ENCODE measurements at regions not wholly inside any gene's neighbourhood (a gene's known extent, or its start where the extent isn't known, plus 50 kb on each side); places are given as distances from the start of the nearest gene placed in this dataset.
A peak's percentile ranks its signal among the peaks of the same experiment; 100 is the strongest.

- H4K8ac ChIP-seq (ENCODE audit: low read length) = no peak overlapping the region
- no peaks in the 10 kb centered on the region for H3K36me3 ChIP-seq (ENCODE audit: control insufficient read depth in 1 of 2, insufficient read depth in 2 of 2, low read depth in 1 of 2, low read length in 2 of 2)
- no peak for DNase-seq
These were observed 535.2 kb downstream of the METTL4 start for GRCh38 chr18:2036086-2036485.

GRCh38 chr18:2040279-2040678 is 531.0 kb downstream of the METTL4 start:
- no peak overlapping the region for H2BK120ac ChIP-seq (ENCODE audit: low read depth, low read length)
- H3K79me1 ChIP-seq (replicated peaks; ENCODE audit: low read length, poor library complexity, severe bottlenecking) = no peaks in the 10 kb centered on the region
- 95% methylated on average over 2 of the region's 3 CpGs for WGBS

More at GRCh38 chr18:2036086-2036485, 535.2 kb downstream of the METTL4 start:
- Histone ChIP-seq H2AK5ac (ENCODE audit: low read length, severe bottlenecking) (no peak overlapping the region), H3K79me1 (replicated peaks; ENCODE audit: low read length, poor library complexity, severe bottlenecking) (no peaks in the 10 kb centered on the region), H2BK5ac (ENCODE audit: low read depth, low read length, poor library complexity, severe bottlenecking) (no peak overlapping the region), H3K27me3 (ENCODE audit: control insufficient read depth in 1 of 2, insufficient read depth in 1 of 2, low read length in 2 of 2) (no peaks in the 10 kb centered on the region), H3K23ac (ENCODE audit: low read length in 2 of 2) (no peak overlapping the region), H3K4me3 (ENCODE audit: insufficient read depth in 1 of 2, low read depth in 1 of 2, low read length in 2 of 2) (no peak overlapping the region), H3K14ac (ENCODE audit: low read length in 2 of 2) (no peak overlapping the region), H2BK15ac (ENCODE audit: low read depth, poor library complexity, severe bottlenecking) (no peak overlapping the region), H3K18ac (ENCODE audit: low read depth in 1 of 2, low read length in 2 of 2) (no peak overlapping the region), H2AFZ (ENCODE audit: low read depth, low read length) (no peak overlapping the region), H4K91ac (ENCODE audit: low read length) (no peak overlapping the region), H3K27ac (ENCODE audit: low read length, poor library complexity, severe bottlenecking) (no peak overlapping the region), H3K4me1 (ENCODE audit: control insufficient read depth, insufficient read depth, low read depth, low read length) (no peaks in the 10 kb centered on the region), H3K4ac (ENCODE audit: low read depth in 1 of 2, low read length in 2 of 2) (no peak overlapping the region), H2BK120ac (ENCODE audit: low read depth, low read length) (no peak overlapping the region), H2BK12ac (ENCODE audit: low read length in 2 of 2) (no peak overlapping the region), H3K9me3 (ENCODE audit: control insufficient read depth, low read length) (no peaks in the 10 kb centered on the region), H3K9ac (ENCODE audit: low read length) (no peak overlapping the region), H3K4me2 (ENCODE audit: low read length, poor library complexity, severe bottlenecking) (no peak overlapping the region)
- WGBS = 100% methylated on average over 2 of the region's 3 CpGs

GRCh38 chr18:2049986-2050385 is 521.3 kb downstream of the METTL4 start:
- DNase-seq = no peak
- Histone ChIP-seq H3K27me3 (ENCODE audit: control insufficient read depth in 1 of 2, insufficient read depth in 1 of 2, low read length in 2 of 2) (no peaks in the 10 kb centered on the region), H3K79me1 (replicated peaks; ENCODE audit: low read length, poor library complexity, severe bottlenecking) (no peaks in the 10 kb centered on the region), H3K4ac (ENCODE audit: low read depth in 1 of 2, low read length in 2 of 2) (no peak overlapping the region), H2BK120ac (ENCODE audit: low read depth, low read length) (no peak overlapping the region), H3K23ac (ENCODE audit: low read length in 2 of 2) (no peak overlapping the region), H3K4me3 (ENCODE audit: insufficient read depth in 1 of 2, low read depth in 1 of 2, low read length in 2 of 2) (no peak overlapping the region), H3K9ac (ENCODE audit: low read length) (no peak overlapping the region), H3K4me1 (ENCODE audit: control insufficient read depth, insufficient read depth, low read depth, low read length) (peaks cover 7% of the 10 kb centered on the region), H2BK15ac (ENCODE audit: low read depth, poor library complexity, severe bottlenecking) (no peak overlapping the region), H2BK5ac (ENCODE audit: low read depth, low read length, poor library complexity, severe bottlenecking) (peak overlapping the region; percentile 96), H3K18ac (ENCODE audit: low read depth in 1 of 2, low read length in 2 of 2) (no peak overlapping the region), H2AFZ (ENCODE audit: low read depth, low read length) (no peak overlapping the region), H2AK5ac (ENCODE audit: low read length, severe bottlenecking) (peak overlapping the region; percentile 100), H4K91ac (ENCODE audit: low read length) (no peak overlapping the region), H3K27ac (ENCODE audit: low read length, poor library complexity, severe bottlenecking) (peak overlapping the region; percentile 99), H3K9me3 (ENCODE audit: control insufficient read depth, low read length) (peaks cover 8% of the 10 kb centered on the region), H2BK12ac (ENCODE audit: low read length in 2 of 2) (no peak overlapping the region), H4K8ac (ENCODE audit: low read length) (no peak overlapping the region), H3K4me2 (ENCODE audit: low read length, poor library complexity, severe bottlenecking) (peak overlapping the region; percentile 22), H3K14ac (ENCODE audit: low read length in 2 of 2) (no peak overlapping the region), H3K36me3 (ENCODE audit: control insufficient read depth in 1 of 2, insufficient read depth in 2 of 2, low read depth in 1 of 2, low read length in 2 of 2) (no peaks in the 10 kb centered on the region)
- WGBS = 32% methylated on average over 3 of the region's 4 CpGs

More at GRCh38 chr18:2040279-2040678, 531.0 kb downstream of the METTL4 start:
- Histone ChIP-seq H4K91ac (ENCODE audit: low read length) (no peak overlapping the region), H3K9ac (ENCODE audit: low read length) (no peak overlapping the region), H3K4ac (ENCODE audit: low read depth in 1 of 2, low read length in 2 of 2) (no peak overlapping the region), H4K8ac (ENCODE audit: low read length) (no peak overlapping the region), H2AFZ (ENCODE audit: low read depth, low read length) (no peak overlapping the region), H3K4me3 (ENCODE audit: insufficient read depth in 1 of 2, low read depth in 1 of 2, low read length in 2 of 2) (no peak overlapping the region), H3K9me3 (ENCODE audit: control insufficient read depth, low read length) (no peaks in the 10 kb centered on the region), H3K18ac (ENCODE audit: low read depth in 1 of 2, low read length in 2 of 2) (no peak overlapping the region), H2AK5ac (ENCODE audit: low read length, severe bottlenecking) (no peak overlapping the region), H3K36me3 (ENCODE audit: control insufficient read depth in 1 of 2, insufficient read depth in 2 of 2, low read depth in 1 of 2, low read length in 2 of 2) (no peaks in the 10 kb centered on the region), H3K4me1 (ENCODE audit: control insufficient read depth, insufficient read depth, low read depth, low read length) (no peaks in the 10 kb centered on the region), H2BK15ac (ENCODE audit: low read depth, poor library complexity, severe bottlenecking) (no peak overlapping the region), H3K4me2 (ENCODE audit: low read length, poor library complexity, severe bottlenecking) (no peak overlapping the region), H3K27ac (ENCODE audit: low read length, poor library complexity, severe bottlenecking) (no peak overlapping the region), H3K23ac (ENCODE audit: low read length in 2 of 2) (no peak overlapping the region), H3K14ac (ENCODE audit: low read length in 2 of 2) (no peak overlapping the region), H2BK12ac (ENCODE audit: low read length in 2 of 2) (no peak overlapping the region), H2BK5ac (ENCODE audit: low read depth, low read length, poor library complexity, severe bottlenecking) (no peak overlapping the region), H3K27me3 (ENCODE audit: control insufficient read depth in 1 of 2, insufficient read depth in 1 of 2, low read length in 2 of 2) (no peaks in the 10 kb centered on the region)
- no peak for DNase-seq

GRCh38 chr18:2050702-2051201 is 520.6 kb downstream of the METTL4 start:
- Histone ChIP-seq H4K91ac (ENCODE audit: low read length) (no peak overlapping the region), H2BK12ac (ENCODE audit: low read length in 2 of 2) (no peak overlapping the region), H3K9me3 (ENCODE audit: control insufficient read depth, low read length) (peaks cover 8% of the 10 kb centered on the region), H2BK5ac (ENCODE audit: low read depth, low read length, poor library complexity, severe bottlenecking) (no peak overlapping the region), H4K8ac (ENCODE audit: low read length) (no peak overlapping the region), H3K4me1 (ENCODE audit: control insufficient read depth, insufficient read depth, low read depth, low read length) (peaks cover 7% of the 10 kb centered on the region), H3K9ac (ENCODE audit: low read length) (no peak overlapping the region), H3K4me3 (ENCODE audit: insufficient read depth in 1 of 2, low read depth in 1 of 2, low read length in 2 of 2) (no peak overlapping the region), H3K4me2 (ENCODE audit: low read length, poor library complexity, severe bottlenecking) (peak overlapping the region; percentile 55), H2BK15ac (ENCODE audit: low read depth, poor library complexity, severe bottlenecking) (no peak overlapping the region), H3K18ac (ENCODE audit: low read depth in 1 of 2, low read length in 2 of 2) (no peak overlapping the region), H3K36me3 (ENCODE audit: control insufficient read depth in 1 of 2, insufficient read depth in 2 of 2, low read depth in 1 of 2, low read length in 2 of 2) (no peaks in the 10 kb centered on the region), H3K4ac (ENCODE audit: low read depth in 1 of 2, low read length in 2 of 2) (no peak overlapping the region), H3K27me3 (ENCODE audit: control insufficient read depth in 1 of 2, insufficient read depth in 1 of 2, low read length in 2 of 2) (no peaks in the 10 kb centered on the region), H3K23ac (ENCODE audit: low read length in 2 of 2) (no peak overlapping the region), H3K27ac (ENCODE audit: low read length, poor library complexity, severe bottlenecking) (peak overlapping the region; percentile 99), H3K14ac (ENCODE audit: low read length in 2 of 2) (no peak overlapping the region), H2AFZ (ENCODE audit: low read depth, low read length) (no peak overlapping the region), H3K79me1 (replicated peaks; ENCODE audit: low read length, poor library complexity, severe bottlenecking) (no peaks in the 10 kb centered on the region), H2BK120ac (ENCODE audit: low read depth, low read length) (no peak overlapping the region), H2AK5ac (ENCODE audit: low read length, severe bottlenecking) (peak overlapping the region; percentile 79)
- no peak for DNase-seq
- 80% methylated on average over 3 of the region's 3 CpGs for WGBS
